Progenitor cell of endocrine pancreas (in vitro differentiated cells): ENCODE measurements at regions not wholly inside any gene's neighbourhood (a gene's known extent, or its start where the extent isn't known, plus 50 kb on each side); places are given as distances from the start of the nearest gene placed in this dataset.
A peak's percentile ranks its signal among the peaks of the same experiment; 100 is the strongest.

ENCODE experiments used
- DNase-seq: peaks from one replicate; pipeline ENCODE4 v3.0.0; 2021; ENCODE audit warnings: low spot score; ENCODE audit not compliant: unreplicated experiment
- H3K27ac Mint-ChIP-seq: 2 replicates; pipeline ENCODE4 v1.8.0; 2021; ENCODE audit warnings: mild to moderate bottlenecking, moderate library complexity, mixed read lengths
- H3K27me3 Mint-ChIP-seq: 2 replicates; pipeline ENCODE4 v1.8.0; 2021; ENCODE audit warnings: mixed read lengths
- H3K36me3 Mint-ChIP-seq: 2 replicates; pipeline ENCODE4 v1.8.0; 2022; ENCODE audit warnings: mixed read lengths; ENCODE audit not compliant: insufficient read depth
- H3K4me1 Mint-ChIP-seq: 2 replicates; pipeline ENCODE4 v1.8.0; 2021; ENCODE audit warnings: low read depth, mixed read lengths
- H3K4me3 Mint-ChIP-seq: 2 replicates; pipeline ENCODE4 v1.8.0; 2021; ENCODE audit warnings: low read depth, mild to moderate bottlenecking, moderate library complexity, mixed read lengths
- H3K9me3 Mint-ChIP-seq: 2 replicates; pipeline ENCODE4 v1.8.0; 2021; ENCODE audit warnings: low read depth, mixed read lengths
- CTCF ChIP-seq: fragments of 200-600 bp; sonication (generic); IDR thresholded peaks from one replicate; pipeline ENCODE4 v1.5.0; 2021; ENCODE audit warnings: antibody characterized with exemption, mild to moderate bottlenecking; ENCODE audit not compliant: unreplicated experiment

DNA sequence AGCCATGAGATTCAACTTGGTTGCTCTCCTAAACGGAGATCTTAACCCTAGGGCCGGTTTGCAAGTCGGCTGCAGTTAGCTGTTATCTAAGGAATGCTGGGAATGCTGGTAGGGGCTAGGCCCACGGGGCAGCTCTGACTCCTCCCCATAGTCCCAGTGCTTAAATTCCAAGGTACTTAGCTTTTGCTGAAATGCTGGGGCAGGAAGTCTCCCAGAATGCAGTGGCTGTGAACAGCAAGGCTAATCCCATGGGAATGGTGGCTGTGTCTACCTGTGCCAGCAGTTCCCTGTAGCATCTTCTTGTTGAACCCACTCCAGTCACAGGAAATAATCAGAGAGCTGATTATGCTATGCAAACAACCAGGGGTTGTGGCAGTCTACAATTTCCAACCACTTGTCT lies 102.5 kb upstream of the TJP1 start:
- no peak overlapping the region for H3K4me3 Mint-ChIP-seq
- no peak for TF ChIP-seq CTCF
- H3K4me1 Mint-ChIP-seq: peaks cover 46% of the 10 kb centered on the region
- peak overlapping the region; percentile 97 for H3K27ac Mint-ChIP-seq
- DNase-seq: peak; percentile 48
- H3K9me3 Mint-ChIP-seq: no peaks in the 10 kb centered on the region
- peaks cover 3% of the 10 kb centered on the region for H3K27me3 Mint-ChIP-seq
- H3K36me3 Mint-ChIP-seq: no peaks in the 10 kb centered on the region

- peaks cover 48% of the 10 kb centered on the region for H3K4me1 Mint-ChIP-seq
- H3K27me3 Mint-ChIP-seq: peaks cover 14% of the 10 kb centered on the region
- TF ChIP-seq CTCF: no peak
- H3K4me3 Mint-ChIP-seq: no peak overlapping the region
- no peak overlapping the region for H3K27ac Mint-ChIP-seq
- no peaks in the 10 kb centered on the region for H3K9me3 Mint-ChIP-seq
- H3K36me3 Mint-ChIP-seq: no peaks in the 10 kb centered on the region
- no peak for DNase-seq
These were observed 99.9 kb upstream of the TJP1 start for GRCh38 chr15:29922191-29922590.

DNA sequence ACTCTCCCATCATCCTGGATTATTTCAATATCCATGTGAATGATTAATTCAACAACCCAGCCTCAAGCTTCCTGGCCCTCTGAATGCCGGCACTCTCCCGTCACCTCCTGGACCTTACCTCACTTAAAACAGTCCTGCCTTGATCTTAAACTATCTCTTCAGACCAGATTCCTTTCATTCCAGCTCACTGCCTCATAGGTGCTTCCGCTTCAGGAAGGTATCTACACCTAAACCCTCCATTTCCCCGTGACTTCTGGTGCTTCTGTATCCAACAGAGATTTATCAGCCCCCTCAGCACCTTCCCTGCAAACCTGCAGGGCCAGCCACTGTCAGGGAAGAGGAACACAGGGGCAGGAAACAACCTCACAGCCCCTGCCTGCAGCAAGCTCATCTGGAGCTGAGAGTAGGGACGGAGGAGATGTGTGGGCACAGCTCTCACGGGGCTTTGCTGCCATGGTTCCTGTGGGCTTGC lies 98.9 kb upstream of the TJP1 start:
- no peak for DNase-seq
- Mint-ChIP-seq H3K4me1 (peaks cover 46% of the 10 kb centered on the region), H3K9me3 (no peaks in the 10 kb centered on the region), H3K27ac (peak overlapping the region; percentile 44), H3K36me3 (no peaks in the 10 kb centered on the region), H3K27me3 (peaks cover 14% of the 10 kb centered on the region), H3K4me3 (no peak overlapping the region)
- no peak for TF ChIP-seq CTCF

GRCh38 chr15:29920515-29920914 lies 98.2 kb upstream of the TJP1 start:
- Mint-ChIP-seq H3K36me3 (no peaks in the 10 kb centered on the region), H3K4me1 (peaks cover 39% of the 10 kb centered on the region), H3K27me3 (peaks cover 14% of the 10 kb centered on the region), H3K4me3 (no peak overlapping the region), H3K9me3 (no peaks in the 10 kb centered on the region), H3K27ac (peak overlapping the region; percentile 26)
- DNase-seq: no peak
- no peak for TF ChIP-seq CTCF

DNA sequence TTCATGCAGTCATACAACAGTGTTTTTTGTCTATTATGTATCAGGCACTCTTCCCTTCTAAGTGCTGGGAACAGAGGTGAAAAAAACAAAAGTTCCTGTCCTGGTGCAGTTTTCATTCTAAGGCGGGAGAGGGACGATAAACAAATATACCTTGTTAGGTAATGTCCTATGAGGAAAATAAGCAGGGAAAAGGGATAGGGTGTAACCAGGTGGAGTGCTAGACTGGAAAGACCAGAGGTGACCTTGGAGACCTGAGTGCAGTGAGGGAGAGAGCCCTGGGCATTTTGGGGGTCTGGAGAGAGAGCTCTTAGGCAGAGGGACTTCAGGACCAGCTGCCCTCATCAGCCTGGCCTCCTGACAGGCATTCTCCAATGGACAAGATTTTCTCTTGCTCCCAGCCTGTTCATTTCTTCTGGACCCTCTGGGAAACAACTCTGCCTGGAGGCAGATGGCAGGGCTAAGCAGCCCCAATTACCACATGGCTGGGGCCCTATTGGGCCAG lies 97.2 kb upstream of the TJP1 start:
- no peak for DNase-seq
- TF ChIP-seq CTCF: no peak
- H3K36me3 Mint-ChIP-seq: no peaks in the 10 kb centered on the region
- H3K9me3 Mint-ChIP-seq: no peaks in the 10 kb centered on the region
- H3K27me3 Mint-ChIP-seq: peaks cover 14% of the 10 kb centered on the region
- H3K27ac Mint-ChIP-seq: peak overlapping the region; percentile 13
- H3K4me3 Mint-ChIP-seq: no peak overlapping the region
- peaks cover 32% of the 10 kb centered on the region for H3K4me1 Mint-ChIP-seq
